ENCODE measurements at regions not wholly inside any gene's neighbourhood (a gene's known extent, or its start where the extent isn't known, plus 50 kb on each side); places are given as distances from the start of the nearest gene placed in this dataset.

GRCh38 chr5:68438876-68439275 is 223.3 kb downstream of the PIK3R1 start:
- H3K4me3 ChIP-seq (ENCODE audit: low read depth, low read length) = no peak overlapping the region
- TF ChIP-seq CTCF (IDR thresholded peaks at IDR 0.05; ENCODE audit: insufficient read depth, low read depth, low read length, missing control alignments) = no peak
- DNase-seq (ENCODE audit: low read depth) = no peak

- no peak for TF ChIP-seq CTCF (IDR thresholded peaks at IDR 0.05; ENCODE audit: insufficient read depth, low read depth, low read length, missing control alignments)
- DNase-seq (ENCODE audit: low read depth) = no peak
- no peak overlapping the region for H3K4me3 ChIP-seq (ENCODE audit: low read depth, low read length)
Observed at GRCh38 chr5:68440245-68440644, 224.7 kb downstream of the PIK3R1 start.

DNA sequence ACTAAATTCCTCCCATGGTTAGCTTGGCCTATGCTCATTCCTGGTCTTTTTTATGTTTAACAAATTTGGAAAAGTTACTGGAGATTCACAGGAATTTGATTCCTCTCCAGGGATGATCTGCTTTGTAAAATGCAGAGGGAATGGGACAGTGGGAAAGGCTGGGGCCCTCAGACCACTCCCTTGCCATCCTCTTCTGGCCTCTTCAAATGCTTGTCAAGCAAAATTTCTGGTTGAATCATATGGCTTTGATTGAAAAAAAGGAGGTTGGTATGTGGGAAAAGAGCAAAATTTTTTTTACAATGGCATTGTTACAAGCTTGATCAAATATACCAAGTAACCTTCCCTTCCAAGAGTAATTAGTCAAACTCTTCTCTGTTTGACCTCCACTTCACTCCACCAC is 225.1 kb downstream of the PIK3R1 start:
- no peak overlapping the region for H3K4me3 ChIP-seq (ENCODE audit: low read depth, low read length)
- TF ChIP-seq CTCF (IDR thresholded peaks at IDR 0.05; ENCODE audit: insufficient read depth, low read depth, low read length, missing control alignments) = no peak
- DNase-seq (ENCODE audit: low read depth) = no peak

- peak; percentile 43 for DNase-seq (ENCODE audit: low read depth)
- H3K4me3 ChIP-seq (ENCODE audit: low read depth, low read length) = no peak overlapping the region
- no peak for TF ChIP-seq CTCF (IDR thresholded peaks at IDR 0.05; ENCODE audit: insufficient read depth, low read depth, low read length, missing control alignments)
Observed at GRCh38 chr5:68441309-68442073, 225.9 kb downstream of the PIK3R1 start.

DNA sequence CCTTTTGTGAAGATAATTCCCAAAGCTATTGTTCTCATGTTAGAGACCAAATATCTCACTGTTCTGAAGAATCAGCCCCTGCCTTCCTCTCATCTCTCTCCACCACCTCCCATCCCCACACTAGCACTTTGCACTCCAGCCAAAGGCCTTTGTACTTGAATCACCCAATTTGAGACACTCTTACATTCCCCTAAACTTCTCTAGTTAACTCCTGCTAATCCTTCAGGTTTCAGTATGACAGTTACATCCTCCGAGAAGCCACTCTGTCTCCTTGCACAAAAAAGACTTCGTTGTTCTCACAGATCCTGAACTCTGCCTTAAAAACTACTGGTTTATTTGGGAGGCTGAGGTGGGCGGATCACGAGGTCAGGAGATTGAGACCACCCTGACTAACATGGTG is 227.5 kb downstream of the PIK3R1 start:
- TF ChIP-seq CTCF (IDR thresholded peaks at IDR 0.05; ENCODE audit: insufficient read depth, low read depth, low read length, missing control alignments) = no peak

GRCh38 chr5:68444048-68444447 is 228.5 kb downstream of the PIK3R1 start:
- no peak overlapping the region for H3K4me3 ChIP-seq (ENCODE audit: low read depth, low read length)
- DNase-seq (ENCODE audit: low read depth) = no peak
- TF ChIP-seq CTCF (IDR thresholded peaks at IDR 0.05; ENCODE audit: insufficient read depth, low read depth, low read length, missing control alignments) = no peak

More for the DNA sequence above, 227.5 kb downstream of the PIK3R1 start:
- DNase-seq (ENCODE audit: low read depth) = peak; percentile 26
- H3K4me3 ChIP-seq (ENCODE audit: low read depth, low read length) = no peak overlapping the region

DNA sequence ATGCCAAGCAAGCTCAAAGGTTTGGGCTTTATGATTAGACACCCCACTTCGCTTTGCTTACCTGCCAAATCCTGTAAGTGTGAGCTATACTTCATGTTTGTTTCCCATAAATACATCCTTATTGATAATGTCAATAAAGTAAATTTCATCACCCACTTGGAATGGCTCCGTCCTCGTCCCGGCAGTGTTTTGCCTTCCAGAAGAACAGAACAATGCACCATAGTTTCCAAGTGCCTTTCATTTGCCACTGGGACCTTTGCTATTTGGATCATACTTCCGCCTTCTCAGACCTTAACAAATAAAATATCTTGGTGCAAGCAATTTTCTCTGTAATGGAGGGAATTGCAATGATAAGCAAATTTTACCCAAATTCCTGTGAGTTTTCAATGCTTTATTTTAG is 229.3 kb downstream of the PIK3R1 start:
- no peak for DNase-seq (ENCODE audit: low read depth)
- no peak overlapping the region for H3K4me3 ChIP-seq (ENCODE audit: low read depth, low read length)
- no peak for TF ChIP-seq CTCF (IDR thresholded peaks at IDR 0.05; ENCODE audit: insufficient read depth, low read depth, low read length, missing control alignments)
